H1 (cell line): ENCODE measurements at regions not wholly inside any gene's neighbourhood (a gene's known extent, or its start where the extent isn't known, plus 50 kb on each side); places are given as distances from the start of the nearest gene placed in this dataset.

ENCODE experiments used
- CEBPB ChIP-seq: IDR thresholded peaks from 2 replicates; pipeline ENCODE4 v1.6.1; 2012; ENCODE audit warnings: low read depth, low read length
- SIRT6 ChIP-seq: IDR thresholded peaks from one replicate; pipeline ENCODE4 v1.7.1; 2012; ENCODE audit warnings: low read length, inconsistent platforms
- USF2 ChIP-seq: IDR thresholded peaks from 2 replicates; pipeline ENCODE4 v1.6.1; 2011; ENCODE audit warnings: low read length, improper control_type of control experiment

DNA sequence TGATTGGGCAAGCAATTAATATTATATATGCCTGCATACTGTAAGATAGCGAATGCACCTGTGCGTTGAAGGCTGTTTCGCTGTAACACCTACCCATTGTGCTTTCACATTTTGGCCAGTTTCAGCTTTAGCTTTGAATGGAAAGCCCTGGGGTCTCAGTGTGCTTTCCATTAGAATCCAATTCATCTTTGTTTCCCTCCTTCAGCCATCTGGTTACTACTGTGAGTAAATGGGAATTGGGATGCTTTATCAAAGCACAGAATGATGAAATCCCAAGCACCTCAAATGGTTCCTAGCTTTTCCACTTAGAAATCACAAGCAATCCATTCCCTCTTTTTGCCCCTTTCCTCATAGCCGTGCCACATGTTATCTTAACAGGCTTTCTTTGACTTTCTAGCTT lies 127.1 kb downstream of the HDGFL1 start (continued):
- TF ChIP-seq USF2 (no peak), SIRT6 (no peak), CEBPB (no peak)
